ENCODE measurements at regions not wholly inside any gene's neighbourhood (a gene's known extent, or its start where the extent isn't known, plus 50 kb on each side); places are given as distances from the start of the nearest gene placed in this dataset.

DNA sequence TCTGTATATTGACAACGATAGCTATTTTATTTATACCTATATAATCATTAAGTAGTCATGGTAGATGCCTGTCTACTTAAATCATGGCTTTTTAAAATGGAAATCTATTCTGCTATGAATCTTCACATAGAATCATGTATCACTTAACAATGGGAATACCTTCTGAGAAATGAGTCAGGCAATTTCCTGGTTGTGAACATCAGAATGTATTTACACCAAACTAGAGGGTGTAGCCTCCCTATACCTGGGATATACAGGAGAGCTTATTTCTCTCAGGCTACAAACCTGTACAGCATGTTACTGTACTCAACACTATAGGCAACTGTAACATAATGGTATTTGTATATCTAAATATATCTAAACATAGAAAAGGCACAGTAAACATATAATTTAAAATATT, 502.3 kb downstream of the ZWINT start:
- TF ChIP-seq, protein P1, sequence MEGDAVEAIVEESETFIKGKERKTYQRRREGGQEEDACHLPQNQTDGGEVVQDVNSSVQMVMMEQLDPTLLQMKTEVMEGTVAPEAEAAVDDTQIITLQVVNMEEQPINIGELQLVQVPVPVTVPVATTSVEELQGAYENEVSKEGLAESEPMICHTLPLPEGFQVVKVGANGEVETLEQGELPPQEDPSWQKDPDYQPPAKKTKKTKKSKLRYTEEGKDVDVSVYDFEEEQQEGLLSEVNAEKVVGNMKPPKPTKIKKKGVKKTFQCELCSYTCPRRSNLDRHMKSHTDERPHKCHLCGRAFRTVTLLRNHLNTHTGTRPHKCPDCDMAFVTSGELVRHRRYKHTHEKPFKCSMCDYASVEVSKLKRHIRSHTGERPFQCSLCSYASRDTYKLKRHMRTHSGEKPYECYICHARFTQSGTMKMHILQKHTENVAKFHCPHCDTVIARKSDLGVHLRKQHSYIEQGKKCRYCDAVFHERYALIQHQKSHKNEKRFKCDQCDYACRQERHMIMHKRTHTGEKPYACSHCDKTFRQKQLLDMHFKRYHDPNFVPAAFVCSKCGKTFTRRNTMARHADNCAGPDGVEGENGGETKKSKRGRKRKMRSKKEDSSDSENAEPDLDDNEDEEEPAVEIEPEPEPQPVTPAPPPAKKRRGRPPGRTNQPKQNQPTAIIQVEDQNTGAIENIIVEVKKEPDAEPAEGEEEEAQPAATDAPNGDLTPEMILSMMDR (IDR thresholded peaks at IDR 0.05; ENCODE audit: low read depth, low read length, poor library complexity, severe bottlenecking): no peak
- no peak for TF ChIP-seq EZH2phosphoT487 (IDR thresholded peaks at IDR 0.05; ENCODE audit: borderline replicate concordance, low read length)

Measured in DOHH2 (cell line).